Stimulated activated CD4-positive, alpha-beta T cell treated with anti-CD3 and anti-CD28 coated beads, Interleukin-2, amount 100 ng/mL, for 4 hours (primary cell): ENCODE measurements at regions not wholly inside any gene's neighbourhood (a gene's known extent, or its start where the extent isn't known, plus 50 kb on each side); places are given as distances from the start of the nearest gene placed in this dataset.

Experiments
- DNase-seq: peaks from one replicate; pipeline ENCODE4 v3.0.0-alpha.2; 2020; ENCODE audit warnings: low read depth

GRCh38 chr5:6806668-6807067, 93.4 kb downstream of the TENT4A start:
- no peak for DNase-seq

DNA sequence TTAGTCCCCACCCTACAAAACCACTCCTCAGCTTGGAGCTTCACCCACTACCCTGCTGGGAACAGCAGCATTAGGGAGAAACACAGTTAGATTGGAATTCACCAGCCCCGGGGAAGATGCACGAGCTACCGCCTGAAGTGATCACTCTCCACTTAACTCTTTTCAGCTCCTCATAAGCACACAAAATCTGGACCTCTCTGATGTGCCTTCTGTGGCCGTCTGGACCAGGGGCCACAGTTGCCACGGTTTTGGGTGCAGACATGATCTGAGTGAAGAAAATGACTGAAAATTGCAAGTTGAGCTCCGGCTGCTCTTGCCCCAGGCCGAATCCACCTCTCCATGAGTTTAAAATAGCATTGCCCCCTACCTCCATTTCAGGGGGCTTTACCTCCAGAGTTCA, 95.2 kb downstream of the TENT4A start:
- DNase-seq = no peak

GRCh38 chr5:6810641-6811405, 97.6 kb downstream of the TENT4A start:
- DNase-seq = no peak

DNA sequence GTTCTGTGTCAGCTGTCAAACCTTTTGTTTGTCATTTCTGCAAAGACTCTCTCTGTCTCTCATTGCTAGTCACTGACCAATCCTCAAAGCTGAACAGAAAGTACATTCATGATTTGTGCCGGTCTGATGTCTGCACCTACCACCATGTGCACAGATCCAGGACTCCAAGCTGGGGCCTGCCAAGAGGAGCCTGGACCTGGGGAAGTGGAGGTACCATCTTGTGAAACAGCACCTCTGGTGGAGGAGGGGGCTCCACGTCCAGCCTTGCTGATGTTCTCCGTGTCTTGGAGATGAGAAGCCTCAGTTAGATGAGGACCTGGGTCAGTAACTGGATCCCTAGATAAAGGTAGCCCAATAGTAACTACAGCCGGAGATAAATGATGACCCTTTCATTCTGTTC, 98.9 kb downstream of the TENT4A start:
- DNase-seq = no peak

GRCh38 chr5:6812800-6813731, 99.8 kb downstream of the TENT4A start:
- DNase-seq = no peak

DNA sequence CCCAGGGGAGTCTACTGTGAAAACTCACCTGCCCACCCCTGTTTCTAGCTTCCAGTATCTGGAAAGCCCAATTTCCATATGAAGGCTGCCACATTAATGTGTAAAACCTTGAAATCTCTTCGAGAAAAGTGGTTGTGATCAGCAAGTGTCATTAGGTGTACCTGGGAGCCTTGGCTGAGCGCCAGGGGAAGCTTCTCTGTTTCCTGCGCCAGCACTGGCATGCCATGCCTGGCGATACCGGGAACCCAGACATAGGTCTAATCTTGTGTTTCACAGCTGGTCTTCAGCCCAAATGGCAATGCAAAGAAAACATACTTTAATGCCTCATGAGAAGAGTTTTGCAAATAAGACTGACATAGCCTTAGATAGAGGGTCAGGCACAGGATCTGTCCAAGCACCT, 101.6 kb downstream of the TENT4A start:
- no peak for DNase-seq

GRCh38 chr5:6818594-6819511, 105.6 kb downstream of the TENT4A start:
- DNase-seq = no peak

DNA sequence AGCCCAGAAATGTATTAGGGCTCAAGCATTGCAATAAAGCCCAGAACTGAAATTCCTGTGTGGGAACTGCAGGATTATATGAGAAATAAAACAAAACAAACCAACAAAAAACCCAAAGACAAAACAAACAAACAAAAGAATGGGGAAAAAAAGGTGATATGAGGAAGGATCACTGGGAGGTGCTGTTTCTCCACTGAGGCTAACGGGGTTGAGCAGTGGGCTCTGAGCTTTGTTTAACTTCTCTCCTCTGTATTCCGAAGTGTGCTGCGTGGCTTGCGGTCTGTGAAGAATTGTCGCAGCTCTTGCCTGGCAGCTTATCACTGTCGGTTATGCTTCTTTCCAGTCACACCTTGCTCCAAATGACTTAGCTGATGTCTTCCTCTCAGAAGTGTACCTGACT, 106.3 kb downstream of the TENT4A start:
- DNase-seq = no peak

GRCh38 chr5:6820851-6821479, 107.7 kb downstream of the TENT4A start:
- no peak for DNase-seq

- no peak for DNase-seq
Measured at GRCh38 chr5:6822068-6822467, 108.8 kb downstream of the TENT4A start.

DNA sequence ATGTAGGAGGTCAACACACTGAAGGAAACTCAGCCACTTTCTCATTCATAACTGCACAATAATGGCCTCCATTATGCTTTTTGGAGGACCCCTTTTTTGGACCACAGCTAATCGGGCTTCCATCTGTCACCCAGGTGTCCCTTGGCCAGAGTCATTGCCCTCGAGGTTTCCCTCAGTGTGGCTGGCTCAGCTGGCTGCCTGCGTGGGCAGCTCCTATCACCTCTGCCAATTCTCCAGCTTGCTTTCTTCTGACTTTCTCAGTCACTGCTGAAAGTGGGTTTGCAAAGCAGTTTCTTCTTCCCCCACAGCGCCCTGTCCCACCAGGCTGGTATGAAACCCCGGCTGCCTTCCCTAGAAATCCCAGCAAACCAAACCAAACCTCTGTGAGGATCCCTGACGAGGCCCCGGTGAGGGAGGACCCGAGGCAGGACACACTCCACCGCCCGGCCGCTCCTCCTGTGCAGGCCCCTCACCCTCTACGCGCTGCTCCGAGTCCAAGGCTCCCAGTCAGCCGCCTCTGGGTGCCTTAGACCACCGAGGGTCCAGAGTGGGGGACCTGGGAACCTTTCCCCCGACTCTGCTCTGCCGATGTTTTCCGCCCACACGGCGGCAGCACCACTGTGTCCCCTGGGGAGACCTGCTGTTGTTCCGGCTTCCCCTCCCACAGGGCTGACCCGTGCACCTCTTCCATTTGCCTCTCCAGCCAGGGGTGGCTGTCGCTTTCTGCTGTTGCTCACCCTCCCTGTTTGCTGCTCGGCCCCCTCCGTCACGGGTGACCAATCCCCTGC, 109.5 kb downstream of the TENT4A start:
- no peak for DNase-seq

DNA sequence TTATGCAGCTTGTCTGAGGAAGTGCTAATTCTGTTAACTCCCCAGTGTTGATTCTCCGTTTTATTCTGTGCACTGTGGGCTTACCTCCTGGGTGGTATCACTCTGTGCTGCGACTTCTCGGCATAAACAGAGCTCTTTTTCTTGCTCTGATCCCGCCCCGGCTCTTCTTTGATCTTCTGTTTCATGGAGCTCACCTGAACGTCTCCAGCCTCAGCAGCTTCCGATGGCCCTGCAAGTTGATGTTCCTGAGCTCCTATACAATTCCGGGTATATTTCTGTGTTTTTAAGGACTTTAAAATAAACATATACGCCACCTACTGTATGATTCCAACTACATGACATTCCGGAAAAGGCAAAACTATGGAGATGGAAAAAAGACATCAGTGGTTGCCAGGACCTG, 110.8 kb downstream of the TENT4A start:
- no peak for DNase-seq

DNA sequence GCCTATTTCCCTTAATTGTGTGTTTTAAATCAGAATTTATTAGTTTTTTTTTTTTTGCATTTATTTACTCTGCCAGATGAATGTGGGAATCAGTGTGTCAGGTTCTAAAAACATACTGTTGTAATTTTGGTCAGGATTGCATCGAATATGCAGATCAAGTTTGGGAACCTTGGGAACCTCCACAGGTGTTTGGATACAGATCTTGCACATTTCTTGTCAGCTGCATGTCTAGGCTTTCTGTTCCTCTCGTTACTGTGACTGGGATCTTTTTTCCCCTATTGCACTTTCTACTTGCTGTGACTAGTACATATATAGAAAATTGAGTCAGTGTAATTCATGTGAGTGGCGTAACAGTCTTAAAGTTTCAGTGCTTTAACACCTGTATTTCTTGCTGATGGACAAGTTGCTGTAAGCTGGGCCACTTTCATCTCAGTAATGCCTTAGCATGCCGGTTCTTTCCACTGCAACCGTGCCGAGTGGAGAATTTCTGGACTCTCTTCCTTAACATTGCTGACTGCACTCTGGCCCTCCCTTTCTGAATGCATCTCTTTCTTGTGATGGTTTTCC, 112.5 kb downstream of the TENT4A start:
- DNase-seq = no peak

DNA sequence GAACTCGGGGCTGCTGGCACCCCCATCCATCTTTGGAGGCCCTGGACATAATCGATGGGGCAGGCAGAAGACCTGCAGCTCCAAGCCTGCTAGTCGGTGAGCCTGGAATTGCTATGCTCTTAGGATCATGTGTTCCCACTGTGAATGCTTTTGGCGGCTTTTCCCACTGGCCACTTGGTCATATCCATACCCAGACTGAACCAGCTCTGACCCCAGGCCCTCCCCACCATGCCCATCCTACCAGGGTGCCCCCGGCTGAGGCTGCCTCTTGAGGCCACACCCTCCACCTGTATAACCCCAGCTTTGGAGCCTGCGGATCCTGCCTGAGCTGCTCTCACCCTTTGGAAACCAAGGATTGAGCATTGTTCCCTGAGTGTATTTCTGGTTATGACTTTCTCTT, 113.5 kb downstream of the TENT4A start:
- no peak for DNase-seq

DNA sequence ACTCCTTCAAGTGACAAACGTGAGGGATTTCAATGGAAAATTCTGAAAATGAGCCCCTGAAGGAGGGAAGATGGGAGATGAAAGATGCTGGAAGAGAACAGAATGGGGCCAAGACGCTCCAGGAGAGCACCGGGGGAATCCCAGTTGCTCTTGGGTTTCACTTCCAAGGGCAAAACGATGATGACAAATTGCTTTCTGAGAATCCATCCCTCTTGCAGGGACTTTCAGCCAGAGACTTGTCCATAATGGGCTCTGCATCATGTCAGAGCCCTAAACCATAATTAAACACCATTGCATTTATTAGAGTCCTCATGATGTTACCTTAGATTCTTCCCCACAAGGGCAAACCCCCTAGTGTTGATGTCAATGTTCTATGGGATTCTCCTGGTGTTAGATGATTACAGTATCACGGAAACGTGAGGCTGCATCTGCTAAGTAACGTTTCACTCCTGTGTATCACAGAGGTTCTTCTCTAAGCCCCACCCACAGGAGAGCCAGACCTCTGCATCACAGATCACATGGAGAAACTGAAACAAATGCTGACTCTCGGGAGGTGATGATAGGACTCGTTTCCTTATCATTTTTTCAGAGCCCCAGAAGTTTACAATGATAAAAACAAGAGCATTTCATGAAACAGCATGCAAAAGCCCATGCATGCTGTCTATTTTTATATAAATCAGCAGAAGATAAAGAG, 114.4 kb downstream of the TENT4A start:
- DNase-seq = no peak

DNA sequence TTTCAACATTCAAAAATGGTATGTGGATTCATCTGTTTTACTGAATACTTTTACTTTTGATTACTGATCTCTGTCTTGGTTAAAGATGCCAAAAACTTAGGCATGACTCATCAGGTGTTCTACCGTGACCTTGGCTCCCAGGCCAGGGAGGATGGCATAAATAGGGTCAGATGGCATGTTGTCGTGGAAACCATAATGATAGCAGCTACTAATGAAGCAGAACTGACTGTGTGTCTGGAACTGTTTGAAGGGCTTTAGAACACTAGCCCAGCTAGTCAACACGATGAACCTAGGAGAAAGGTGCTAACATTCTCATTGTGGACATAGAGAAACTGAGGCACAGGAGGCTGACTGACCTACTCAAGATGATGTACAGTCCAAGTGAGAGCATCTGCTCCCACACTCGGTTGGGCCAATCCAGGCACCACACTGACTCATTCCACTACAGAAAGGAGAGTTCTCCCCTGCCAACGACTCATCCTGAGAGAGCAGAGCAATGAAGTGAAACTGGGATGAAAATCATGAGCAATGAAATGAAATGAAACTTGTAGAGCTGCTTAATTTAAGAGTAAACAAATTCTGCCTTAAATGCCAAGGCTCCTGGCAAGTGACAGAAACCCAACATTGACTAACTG, 116.0 kb downstream of the TENT4A start:
- DNase-seq = no peak

GRCh38 chr5:6830643-6831239, 117.5 kb downstream of the TENT4A start:
- DNase-seq = no peak

- no peak for DNase-seq
Measured at GRCh38 chr5:6831678-6832671, 118.7 kb downstream of the TENT4A start.
